ENCODE measurements at regions not wholly inside any gene's neighbourhood (a gene's known extent, or its start where the extent isn't known, plus 50 kb on each side); places are given as distances from the start of the nearest gene placed in this dataset.

DNA sequence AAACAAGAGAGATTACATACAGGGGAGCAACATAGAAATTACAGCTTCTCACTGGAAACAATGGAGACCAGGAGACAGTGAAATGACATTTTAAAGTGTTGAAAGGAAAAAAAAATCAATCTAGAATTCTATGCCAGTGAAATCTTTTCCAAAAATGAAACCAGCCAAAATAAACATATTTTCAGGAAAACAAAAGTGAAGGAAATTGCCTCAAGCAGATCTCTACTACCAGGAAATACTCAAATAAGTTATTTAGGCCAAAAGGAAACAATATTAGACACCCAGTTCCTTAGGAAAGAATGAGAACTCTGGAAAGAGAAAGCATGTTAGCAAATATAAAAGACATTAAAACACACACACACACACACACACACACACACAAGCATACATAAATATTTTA, 339.9 kb upstream of the NCKAP5 start:
- Histone ChIP-seq H4K91ac (ENCODE audit: insufficient read length, low read depth, low read length) (no peak overlapping the region), H2AFZ (ENCODE audit: low read length) (no peak overlapping the region), H2BK20ac (ENCODE audit: low read depth, low read length, poor library complexity, severe bottlenecking) (no peak overlapping the region), H3K9ac (ENCODE audit: extremely low read depth, insufficient read length, low read length) (no peak overlapping the region), H3K79me1 (ENCODE audit: insufficient read depth, low read depth, low read length, poor library complexity, severe bottlenecking) (no peaks in the 10 kb centered on the region), H4K20me1 (ENCODE audit: control insufficient read depth, insufficient read depth, insufficient read length) (no peaks in the 10 kb centered on the region), H2BK120ac (ENCODE audit: low read depth, low read length, poor library complexity, severe bottlenecking) (no peak overlapping the region), H3T11ph (ENCODE audit: low read length) (no peak overlapping the region), H3K4me1 (ENCODE audit: insufficient read depth, low read length) (peaks cover 2% of the 10 kb centered on the region; the same call in 1 of the 2 replicates), H3K79me2 (ENCODE audit: insufficient read depth, low read length) (no peaks in the 10 kb centered on the region), H3K4me2 (ENCODE audit: insufficient read depth, insufficient read length, low read length) (no peak overlapping the region), H3K23me2 (ENCODE audit: insufficient read length, low read depth, low read length, poor library complexity, severe bottlenecking) (no peaks in the 10 kb centered on the region), H2BK5ac (ENCODE audit: insufficient read length, low read length) (no peak overlapping the region), H3K56ac (ENCODE audit: insufficient read length, low read depth, low read length) (no peak overlapping the region), H3K4ac (ENCODE audit: low read depth, low read length) (no peak overlapping the region), H3K23ac (ENCODE audit: insufficient read length, low read depth, low read length) (no peak overlapping the region), H2BK15ac (ENCODE audit: low read depth, low read length) (no peak overlapping the region), H3K18ac (ENCODE audit: insufficient read length, low read depth, low read length) (no peak overlapping the region), H2AK5ac (ENCODE audit: insufficient read length, low read length) (no peak overlapping the region), H2BK12ac (ENCODE audit: insufficient read length, low read depth, low read length) (no peak overlapping the region), H3K27ac (ENCODE audit: insufficient read length, low read depth, low read length) (no peak overlapping the region), H3K14ac (ENCODE audit: insufficient read depth, low read length) (no peak overlapping the region), H3K27me3 (ENCODE audit: insufficient read depth, low read length) (no peaks in the 10 kb centered on the region), H4K8ac (replicated peaks; ENCODE audit: insufficient read length, low read depth, low read length) (no peak overlapping the region), H4K5ac (ENCODE audit: insufficient read length, low read depth, low read length) (no peak overlapping the region), H3K9me3 (ENCODE audit: control insufficient read depth, low read depth, low read length) (no peaks in the 10 kb centered on the region)
- H3K4me3 Mint-ChIP-seq = no peak overlapping the region
- peaks cover 0 to 5% of the 10 kb centered on the region in 2 experiments; a peak in 1 of 4 replicates for H3K4me1 Mint-ChIP-seq
- H3K27me3 Mint-ChIP-seq (ENCODE audit: low read depth) = no peaks in the 10 kb centered on the region
- no peak overlapping the region for H3K27ac Mint-ChIP-seq
- TF ChIP-seq, protein P1, sequence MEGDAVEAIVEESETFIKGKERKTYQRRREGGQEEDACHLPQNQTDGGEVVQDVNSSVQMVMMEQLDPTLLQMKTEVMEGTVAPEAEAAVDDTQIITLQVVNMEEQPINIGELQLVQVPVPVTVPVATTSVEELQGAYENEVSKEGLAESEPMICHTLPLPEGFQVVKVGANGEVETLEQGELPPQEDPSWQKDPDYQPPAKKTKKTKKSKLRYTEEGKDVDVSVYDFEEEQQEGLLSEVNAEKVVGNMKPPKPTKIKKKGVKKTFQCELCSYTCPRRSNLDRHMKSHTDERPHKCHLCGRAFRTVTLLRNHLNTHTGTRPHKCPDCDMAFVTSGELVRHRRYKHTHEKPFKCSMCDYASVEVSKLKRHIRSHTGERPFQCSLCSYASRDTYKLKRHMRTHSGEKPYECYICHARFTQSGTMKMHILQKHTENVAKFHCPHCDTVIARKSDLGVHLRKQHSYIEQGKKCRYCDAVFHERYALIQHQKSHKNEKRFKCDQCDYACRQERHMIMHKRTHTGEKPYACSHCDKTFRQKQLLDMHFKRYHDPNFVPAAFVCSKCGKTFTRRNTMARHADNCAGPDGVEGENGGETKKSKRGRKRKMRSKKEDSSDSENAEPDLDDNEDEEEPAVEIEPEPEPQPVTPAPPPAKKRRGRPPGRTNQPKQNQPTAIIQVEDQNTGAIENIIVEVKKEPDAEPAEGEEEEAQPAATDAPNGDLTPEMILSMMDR (conservative IDR thresholded peaks at IDR 0.05) = no peak
- peaks cover 0 to 15% (median 0%) of the 10 kb centered on the region in 3 experiments; a peak in 3 of 7 replicates for H3K36me3 Mint-ChIP-seq (ENCODE audit: insufficient read depth in 1 of 3, low read depth in 3 of 3)
- H3K9me3 Mint-ChIP-seq = peaks cover 7 to 8% of the 10 kb centered on the region in 2 experiments; a peak in 3 of 5 replicates
- no peak for DNase-seq
